HG03469 (cell line): ENCODE measurements at regions not wholly inside any gene's neighbourhood (a gene's known extent, or its start where the extent isn't known, plus 50 kb on each side); places are given as distances from the start of the nearest gene placed in this dataset.
A peak's percentile ranks its signal among the peaks of the same experiment; 100 is the strongest.
"Not testable (repeated sequence)": the region's sequence is repeated elsewhere in the genome, so short reads cannot be mapped to it uniquely, and the experiment has no call there.

Experiments
- ATAC-seq: cut with Tn5 transposase; IDR thresholded peaks from one replicate; pipeline ENCODE4 v1.9.1; 2021; ENCODE audit warnings: mild to moderate bottlenecking, moderate library complexity, moderate number of reproducible peaks; ENCODE audit not compliant: unreplicated experiment

DNA sequence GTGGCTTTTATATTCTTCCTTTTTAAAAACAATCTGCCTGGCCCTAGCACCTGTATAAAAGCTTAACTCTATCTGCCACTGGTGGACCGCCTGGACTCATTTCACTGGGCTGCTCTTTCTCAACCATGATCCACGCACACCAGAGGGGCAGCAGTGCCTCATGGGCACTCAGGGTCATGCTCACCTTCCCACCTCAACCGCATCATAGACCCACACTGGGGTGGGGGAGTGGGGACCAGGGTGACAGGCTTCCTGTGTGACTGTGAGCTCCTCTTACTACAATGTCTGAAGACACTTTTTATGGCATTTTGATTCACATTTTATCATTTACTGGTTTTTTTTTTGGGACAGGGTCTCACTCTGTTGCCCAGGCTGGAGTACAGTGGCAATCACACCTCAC is 4038.8 kb upstream of the TPTE start:
- not testable (repeated sequence) for ATAC-seq

DNA sequence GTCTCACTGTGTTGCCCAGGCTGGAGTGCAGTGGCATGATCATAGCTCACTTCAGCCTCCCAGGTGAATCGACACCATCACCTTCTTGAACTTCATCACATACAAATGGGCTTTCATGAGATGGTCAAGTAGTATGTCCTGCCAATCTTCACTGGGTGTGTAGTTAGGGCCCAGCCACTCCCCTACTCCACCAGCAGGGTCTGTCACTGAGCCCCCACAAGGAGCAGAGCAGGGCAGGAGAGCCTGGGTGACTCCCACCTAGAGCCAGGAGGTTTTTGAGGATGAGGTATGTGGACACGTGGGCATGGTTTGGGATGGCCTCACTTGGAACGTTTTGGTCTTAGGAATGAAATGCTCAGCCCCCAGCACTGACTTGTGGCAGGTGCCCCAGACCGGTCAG is 4037.7 kb upstream of the TPTE start:
- not testable (repeated sequence) for ATAC-seq

DNA sequence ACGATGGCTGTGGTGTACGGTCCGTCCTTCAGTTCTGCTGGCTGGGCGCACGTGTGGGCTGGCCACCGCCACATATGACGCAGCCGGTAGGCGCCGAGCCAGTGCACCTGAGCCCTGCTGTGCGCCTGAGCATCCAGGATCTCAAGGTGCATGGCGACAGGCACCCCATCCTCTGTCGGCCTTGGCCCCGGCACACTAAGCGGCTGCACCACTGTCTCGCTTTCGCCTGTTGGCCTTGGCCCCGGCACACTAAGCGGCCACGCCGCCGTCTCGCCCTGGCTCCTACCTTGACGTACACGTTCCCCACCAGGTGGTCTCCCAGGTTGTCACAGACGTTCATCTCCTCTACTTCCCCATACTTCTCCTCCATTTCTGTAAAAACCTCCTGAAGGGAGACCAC is 4034.6 kb upstream of the TPTE start:
- ATAC-seq = not testable (repeated sequence)

DNA sequence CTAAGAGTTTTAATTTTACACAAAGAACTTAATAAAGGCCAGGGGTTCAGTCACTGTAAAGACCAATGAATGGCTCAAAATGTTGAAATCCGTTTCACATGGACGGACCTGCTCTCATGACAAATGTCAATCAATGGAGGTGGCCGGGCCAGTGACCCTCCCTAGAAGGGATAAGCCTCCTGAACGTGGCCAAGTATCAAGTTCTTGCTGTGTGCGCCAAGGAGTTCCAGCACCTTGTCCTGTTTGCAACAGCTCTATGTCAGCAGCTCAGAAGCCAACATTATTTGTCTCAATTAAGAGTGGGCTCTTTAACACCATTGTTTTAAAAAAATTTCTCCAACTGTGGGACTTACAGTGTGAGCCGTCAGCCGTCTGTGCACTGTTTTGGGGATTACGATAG is 4028.7 kb upstream of the TPTE start:
- not testable (repeated sequence) for ATAC-seq

DNA sequence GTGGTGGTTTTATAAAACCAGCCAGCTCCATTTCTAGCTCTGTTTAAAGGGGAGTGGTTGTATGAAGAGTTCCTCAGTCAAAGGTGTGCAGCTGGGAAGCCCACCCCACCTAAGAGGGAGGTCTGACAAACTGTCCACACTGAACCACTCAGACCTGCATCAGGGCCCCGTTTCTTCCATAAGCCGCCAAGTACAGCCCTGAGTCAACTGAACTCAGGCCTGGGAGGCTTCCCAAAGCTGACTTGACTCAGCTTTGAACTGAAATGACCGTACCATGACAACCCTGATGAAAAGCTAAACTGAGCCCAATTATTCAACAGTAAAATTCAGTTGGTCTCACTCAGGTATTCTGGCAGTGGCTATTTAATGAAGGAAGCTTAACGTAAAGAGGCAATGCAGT is 4027.4 kb upstream of the TPTE start:
- ATAC-seq = not testable (repeated sequence)

DNA sequence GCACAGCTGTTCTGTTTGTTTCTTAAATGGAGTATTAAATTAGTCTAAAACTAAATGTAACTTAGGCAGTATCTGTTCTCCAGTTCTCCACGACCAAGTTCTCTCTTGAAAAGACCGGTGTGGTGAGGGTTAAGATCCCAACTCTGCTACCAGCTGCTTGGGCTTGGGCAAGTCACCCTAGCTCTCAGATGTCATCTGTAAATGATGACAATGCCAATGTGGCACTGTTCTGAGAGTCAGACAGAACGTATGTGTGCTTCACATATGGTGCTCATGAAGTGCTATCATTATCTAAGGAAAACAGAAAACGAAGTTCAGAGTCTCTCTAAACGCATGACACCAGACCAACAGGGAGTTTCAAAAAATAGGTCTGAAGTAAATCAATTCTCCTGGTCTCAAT is 4025.0 kb upstream of the TPTE start:
- not testable (repeated sequence) for ATAC-seq

DNA sequence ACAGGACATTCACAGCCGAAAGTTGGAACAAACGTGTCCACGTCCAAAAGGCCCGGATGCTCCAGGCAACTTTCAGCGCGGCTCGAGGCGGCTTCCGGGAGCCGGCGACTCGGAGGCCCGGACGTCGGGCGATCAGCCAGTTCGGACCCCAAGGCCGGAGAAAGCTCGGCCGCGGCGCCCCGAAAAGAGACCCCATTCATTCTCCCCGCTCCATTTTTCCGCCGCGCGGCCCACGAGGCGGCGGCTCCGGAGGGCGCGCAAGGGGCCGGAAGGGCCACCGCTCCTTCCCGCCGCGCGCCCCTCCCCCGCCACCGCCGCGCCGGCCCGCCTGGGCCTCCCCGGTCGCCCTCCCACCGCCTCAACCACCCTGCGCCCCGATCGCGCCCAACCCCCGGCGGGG is 4022.7 kb upstream of the TPTE start:
- peak; percentile 5 for ATAC-seq

DNA sequence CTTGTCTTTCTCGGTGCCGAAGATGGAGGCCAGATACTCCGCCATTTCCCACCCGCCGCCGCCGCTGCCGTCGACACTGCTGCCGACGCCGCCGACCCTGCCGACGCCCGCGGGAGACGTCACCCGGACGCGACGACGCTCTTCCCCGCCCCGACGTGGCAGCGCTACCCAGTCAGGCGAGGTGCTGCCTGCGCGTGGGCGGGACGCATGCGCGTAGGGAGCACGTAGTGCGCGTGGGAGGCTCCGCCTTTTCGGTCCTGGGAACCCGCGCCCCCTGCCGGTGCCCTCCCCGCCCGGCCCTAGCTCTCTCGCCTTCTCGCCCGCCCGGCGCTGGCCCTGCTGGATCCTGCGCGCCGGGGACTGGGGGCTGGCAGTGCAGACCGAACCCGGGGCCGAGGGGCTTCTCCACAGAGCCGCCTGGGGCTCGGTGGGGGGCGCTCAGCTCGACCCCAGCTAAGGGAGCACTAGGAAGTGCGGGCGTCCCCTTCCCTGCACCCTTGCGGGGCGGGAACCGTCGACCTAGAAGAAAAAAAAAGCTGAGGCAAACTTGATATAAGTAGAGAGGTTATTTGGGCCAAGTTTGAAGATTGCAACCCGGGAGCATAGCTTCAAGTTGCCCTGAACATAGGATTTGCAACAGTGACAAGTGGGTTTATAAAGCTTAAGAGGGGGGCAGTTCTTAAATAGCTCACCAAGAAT is 4022.1 kb upstream of the TPTE start:
- ATAC-seq = peak; percentile 69

DNA sequence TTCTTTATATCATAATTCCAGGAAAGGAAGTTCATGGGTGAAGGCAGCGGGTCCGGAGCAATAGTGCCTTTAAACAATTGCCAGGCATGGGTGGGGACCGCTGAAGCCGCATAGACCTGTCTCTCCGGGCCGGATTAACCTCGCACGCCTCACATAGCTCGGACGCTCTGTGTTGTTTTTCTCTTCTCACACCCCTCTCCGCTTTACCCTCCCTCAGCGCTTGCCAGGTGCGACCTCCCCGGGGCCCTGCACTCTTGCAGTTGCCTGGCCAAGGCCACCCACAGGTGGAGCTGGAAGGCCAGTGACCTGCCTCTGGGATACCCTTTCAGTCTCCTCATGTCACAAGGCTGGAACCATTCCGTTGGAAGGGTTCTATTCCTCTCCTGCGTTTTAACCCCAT is 4021.5 kb upstream of the TPTE start:
- not testable (repeated sequence) for ATAC-seq

DNA sequence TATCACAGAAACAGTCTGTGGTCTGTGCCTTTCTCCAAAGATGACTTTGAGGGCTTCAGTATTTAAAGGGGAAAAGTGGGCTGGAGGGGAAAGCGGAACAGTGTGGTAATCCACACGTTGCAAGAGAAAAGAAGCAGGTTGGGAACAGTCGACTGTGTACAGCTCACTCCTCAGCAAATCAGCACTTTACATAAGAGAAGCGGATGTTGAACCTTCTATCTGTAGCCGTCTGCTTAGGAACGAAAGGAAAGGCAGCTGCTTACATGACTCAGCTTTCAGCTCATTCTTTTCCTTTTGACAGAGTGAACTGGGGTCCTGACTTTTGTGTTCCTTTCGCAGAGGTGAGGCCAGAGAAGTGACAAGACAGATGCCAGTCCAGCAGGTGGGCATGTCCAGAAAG is 4020.7 kb upstream of the TPTE start:
- not testable (repeated sequence) for ATAC-seq

DNA sequence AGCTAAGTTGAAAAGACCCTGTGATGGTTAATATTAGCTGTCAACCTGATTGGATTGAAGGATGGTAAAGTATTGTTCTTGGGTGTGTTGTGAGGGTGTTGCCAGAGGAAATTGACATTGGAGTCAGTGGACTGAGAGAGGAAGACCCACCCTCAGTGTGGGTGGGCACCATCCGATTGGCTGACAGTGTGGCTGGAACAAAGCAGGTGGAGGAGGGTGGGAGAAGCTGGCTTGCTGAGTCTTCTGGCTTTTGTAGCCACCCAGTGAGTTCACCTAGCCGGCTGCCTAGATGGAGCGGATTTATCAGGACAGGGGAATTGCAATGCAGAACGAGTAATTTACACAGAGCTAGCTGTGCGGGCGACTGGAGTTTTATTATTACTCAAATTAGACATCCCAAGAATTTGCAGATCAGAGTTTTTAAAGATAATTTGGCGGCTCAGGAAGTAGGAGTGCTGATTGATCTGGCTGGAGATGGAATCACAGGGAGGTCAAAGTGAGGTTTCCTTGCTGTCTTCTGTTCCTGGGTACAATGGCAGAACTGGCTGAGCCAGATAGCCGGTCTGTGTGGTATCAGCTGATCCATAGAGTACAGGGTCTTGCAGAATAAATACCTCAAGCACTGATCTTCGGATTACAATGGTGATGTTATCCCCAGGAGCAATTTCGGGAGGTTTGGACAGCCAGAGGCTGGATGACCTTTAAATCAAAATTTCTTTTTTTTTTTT is 4015.1 kb upstream of the TPTE start:
- not testable (repeated sequence) for ATAC-seq

DNA sequence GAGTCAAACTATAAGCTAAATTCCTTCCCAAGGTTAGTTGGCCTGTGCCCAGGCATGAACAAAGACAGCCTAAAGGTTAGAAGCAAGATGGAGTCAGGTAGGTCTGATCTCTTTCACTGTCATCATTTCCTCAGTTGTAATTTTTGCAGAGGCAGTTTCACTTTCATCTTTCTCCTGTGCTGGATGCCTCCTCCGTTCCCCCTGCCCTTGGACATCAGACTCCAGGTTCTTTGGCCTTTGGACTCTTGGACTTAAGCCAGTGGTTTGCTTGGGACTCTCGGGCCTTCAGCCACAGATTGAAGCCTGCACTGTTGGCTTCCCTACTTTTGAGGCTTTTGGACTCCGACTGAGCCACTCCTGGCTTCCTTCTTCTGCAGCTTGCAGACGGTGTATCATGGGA is 4013.8 kb upstream of the TPTE start:
- not testable (repeated sequence) for ATAC-seq

DNA sequence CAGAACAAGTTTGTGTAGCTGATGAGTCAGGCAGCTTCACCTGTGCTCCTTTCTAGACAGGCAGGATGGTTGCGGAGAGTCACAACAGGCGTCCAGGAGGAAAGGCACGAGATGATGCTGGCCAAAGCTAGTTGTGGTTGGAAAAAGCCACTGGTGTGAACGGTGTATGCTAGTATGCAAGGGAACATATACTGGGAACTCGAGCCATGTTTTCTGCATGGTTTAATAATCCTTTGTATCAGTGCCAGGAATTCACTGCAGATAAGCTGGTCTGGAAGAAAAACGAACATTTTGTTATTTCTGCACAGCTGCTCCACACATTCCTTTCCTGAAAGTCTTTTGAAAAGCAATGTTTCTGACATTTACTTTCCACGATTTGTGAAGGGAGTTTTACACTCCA is 3999.6 kb upstream of the TPTE start:
- ATAC-seq = not testable (repeated sequence)

DNA sequence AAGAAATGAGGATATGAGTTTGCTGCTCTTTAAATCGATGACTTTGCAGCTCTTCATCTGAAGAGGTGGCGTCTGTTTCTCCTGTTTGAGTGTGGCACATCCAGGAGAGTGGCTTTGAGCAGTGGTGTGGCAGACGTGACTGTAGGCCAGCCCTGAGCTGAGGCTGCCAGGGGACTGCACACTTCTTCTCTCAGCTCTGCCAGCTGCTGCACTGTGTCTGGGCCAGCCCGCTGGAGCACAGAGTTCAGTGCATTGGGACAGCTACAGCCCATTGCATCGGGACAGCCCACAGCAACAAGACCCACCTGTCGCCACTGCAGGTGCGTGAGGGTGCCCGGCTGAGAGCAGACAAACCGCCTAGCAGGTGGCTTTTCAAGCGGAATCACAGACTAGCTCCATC is 3995.2 kb upstream of the TPTE start:
- not testable (repeated sequence) for ATAC-seq

DNA sequence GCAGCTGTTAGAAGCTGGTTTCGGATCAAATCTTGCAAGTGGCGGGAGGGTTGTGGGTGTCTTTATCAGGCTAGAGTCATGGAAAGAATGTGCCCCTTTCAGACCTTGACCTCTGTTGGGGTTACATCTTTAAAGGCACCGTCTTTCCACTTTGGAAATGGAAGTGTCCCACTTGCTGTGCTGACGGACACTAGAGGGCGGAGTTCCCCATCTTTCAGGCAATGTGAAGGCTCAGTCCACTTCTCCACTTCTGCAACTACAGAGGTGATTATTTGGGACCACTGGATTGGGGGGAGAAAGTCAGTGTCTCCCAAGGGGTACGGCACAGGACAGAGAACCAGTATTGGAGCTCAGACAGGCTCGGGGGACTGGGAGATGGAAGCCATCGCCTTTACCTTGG is 3990.7 kb upstream of the TPTE start:
- not testable (repeated sequence) for ATAC-seq

DNA sequence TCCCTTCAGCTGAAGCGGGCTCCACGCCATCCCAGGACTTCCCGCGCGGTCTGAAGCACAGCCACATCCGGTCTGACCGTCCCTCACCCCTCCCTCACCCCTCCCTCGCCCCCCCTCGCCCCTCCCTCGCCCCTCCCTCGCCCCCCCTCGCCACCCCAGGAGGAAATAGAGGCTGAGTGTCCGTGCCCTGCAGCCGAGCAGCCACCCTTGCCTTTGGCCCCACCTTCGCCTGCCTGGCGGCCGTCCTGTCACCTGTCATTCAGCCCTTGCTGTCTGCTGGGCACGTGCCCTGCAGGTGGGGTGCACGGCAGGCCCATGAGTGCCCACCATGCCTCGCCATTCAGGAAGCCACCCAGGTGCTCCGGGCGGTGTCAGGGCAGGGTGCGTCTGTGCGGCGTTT is 3988.1 kb upstream of the TPTE start:
- not testable (repeated sequence) for ATAC-seq

DNA sequence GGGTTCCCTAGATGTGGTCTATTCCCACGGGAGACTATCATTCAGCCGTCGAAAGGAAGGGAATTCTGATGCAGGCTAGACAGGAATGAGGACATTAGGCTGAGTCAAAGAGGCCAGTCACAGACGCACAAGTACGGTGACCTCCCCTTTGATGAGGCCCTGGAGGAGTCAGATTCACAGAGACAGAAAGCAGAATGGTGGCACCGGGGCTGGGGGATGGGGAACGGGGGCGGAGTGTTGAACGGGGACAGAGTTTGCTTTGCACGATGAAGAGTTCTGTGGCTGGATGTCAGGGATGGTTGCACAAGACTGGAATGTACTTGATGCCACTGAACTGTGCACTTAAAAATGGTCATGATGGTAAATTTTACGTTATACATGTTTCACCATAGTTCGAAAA is 3983.1 kb upstream of the TPTE start:
- ATAC-seq = not testable (repeated sequence)

DNA sequence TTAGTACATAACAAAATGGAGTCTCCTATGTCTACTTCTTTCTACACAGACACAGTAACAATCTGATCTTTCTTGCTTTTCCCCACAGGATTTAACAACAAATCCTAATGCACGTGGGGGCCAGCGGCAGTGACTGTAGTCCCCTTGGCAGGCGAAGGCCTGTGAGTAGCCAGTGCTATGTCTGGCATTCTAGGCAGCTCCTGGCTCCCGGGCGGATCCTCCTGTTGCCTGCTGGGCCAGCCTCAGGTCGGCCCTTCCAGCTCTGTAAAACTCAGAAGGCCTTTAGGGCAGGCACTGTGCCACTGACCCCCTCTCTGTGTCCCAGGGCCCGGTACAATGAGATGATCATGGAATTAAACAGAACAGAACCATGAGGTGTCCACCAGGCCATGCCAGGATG is 3981.7 kb upstream of the TPTE start:
- not testable (repeated sequence) for ATAC-seq

DNA sequence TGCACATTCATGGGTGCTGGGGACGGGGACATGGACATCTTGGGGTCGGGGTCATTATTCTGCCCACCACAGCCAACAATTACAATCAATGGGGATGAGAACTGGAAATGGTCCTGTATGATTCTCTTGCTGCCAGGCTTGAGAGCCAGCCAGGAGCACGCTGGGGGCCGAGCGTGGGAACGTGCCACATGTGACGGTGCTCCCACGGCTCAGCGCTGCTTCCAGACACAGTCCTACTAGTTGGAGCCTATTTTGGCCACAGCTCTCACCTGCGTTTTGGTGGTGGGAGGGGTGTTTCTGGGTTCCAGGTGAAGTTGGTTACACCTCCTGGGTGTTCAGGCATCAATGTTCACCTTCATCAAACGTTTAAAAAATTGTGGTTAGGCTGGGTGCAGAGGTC is 3980.3 kb upstream of the TPTE start:
- not testable (repeated sequence) for ATAC-seq

DNA sequence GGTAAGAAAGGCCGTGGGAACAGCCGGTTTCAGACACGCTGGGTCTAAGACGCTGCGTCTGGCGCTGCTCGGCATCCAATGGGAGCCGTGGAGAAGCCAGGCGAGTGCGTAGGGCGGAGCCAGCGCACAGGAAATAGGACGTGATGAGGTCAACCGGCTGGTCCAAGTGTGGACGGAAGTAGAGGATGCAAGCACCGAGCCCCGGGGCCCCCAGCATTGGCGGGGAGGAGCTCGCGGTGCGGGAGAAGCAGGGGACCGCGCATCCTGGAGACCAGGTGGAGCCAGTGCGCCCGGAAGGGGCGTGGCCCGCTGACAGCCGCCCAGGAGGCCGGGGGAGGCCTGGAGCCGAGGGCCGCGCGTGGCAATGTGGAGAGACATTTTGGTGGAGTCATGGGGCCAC is 3976.1 kb upstream of the TPTE start:
- not testable (repeated sequence) for ATAC-seq

DNA sequence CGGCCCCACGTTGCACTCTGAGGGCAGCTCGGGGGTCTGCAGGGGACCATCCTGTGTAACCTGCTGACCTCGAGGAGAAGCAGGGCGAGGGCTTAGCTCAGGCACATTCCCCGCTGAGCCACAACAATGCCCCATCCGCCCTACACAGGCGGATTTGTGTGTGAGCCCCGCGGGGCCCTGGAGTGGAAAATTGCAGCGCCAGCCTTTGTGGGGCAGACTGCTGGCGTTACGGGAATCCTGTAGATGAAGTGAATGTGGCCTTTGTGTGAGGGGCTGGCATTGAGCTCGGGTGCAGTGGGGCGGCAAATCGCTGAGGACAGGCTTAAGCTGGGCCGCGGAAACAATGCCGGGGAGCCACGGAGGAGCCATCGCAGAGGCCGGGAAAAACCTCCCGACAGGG is 3970.3 kb upstream of the TPTE start:
- ATAC-seq = not testable (repeated sequence)
